ENCODE measurements at regions not wholly inside any gene's neighbourhood (a gene's known extent, or its start where the extent isn't known, plus 50 kb on each side); places are given as distances from the start of the nearest gene placed in this dataset.

DNA sequence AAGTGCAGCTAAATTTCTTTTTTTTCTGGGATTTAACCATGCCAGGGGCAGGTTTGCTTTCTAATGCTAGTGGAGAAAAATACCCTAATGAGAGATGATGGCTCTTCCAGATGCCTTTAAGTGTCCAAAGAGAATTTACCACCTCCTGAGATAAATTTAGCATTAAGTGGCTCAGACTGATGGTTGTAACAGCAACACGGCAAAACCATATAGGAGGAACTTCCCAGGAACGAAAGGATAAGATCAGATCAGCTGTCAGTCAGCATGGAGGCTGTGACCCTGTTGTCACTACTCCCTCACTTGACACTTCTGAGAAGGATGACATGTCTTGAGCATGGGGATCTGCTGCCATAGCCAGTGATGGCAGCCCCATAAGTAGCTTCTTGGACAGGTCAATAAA, 860.0 kb downstream of the QKI start:
- H3K4me3 ChIP-seq (replicated peaks; ENCODE audit: low read depth, low read length): no peak overlapping the region
- TF ChIP-seq, protein P1, sequence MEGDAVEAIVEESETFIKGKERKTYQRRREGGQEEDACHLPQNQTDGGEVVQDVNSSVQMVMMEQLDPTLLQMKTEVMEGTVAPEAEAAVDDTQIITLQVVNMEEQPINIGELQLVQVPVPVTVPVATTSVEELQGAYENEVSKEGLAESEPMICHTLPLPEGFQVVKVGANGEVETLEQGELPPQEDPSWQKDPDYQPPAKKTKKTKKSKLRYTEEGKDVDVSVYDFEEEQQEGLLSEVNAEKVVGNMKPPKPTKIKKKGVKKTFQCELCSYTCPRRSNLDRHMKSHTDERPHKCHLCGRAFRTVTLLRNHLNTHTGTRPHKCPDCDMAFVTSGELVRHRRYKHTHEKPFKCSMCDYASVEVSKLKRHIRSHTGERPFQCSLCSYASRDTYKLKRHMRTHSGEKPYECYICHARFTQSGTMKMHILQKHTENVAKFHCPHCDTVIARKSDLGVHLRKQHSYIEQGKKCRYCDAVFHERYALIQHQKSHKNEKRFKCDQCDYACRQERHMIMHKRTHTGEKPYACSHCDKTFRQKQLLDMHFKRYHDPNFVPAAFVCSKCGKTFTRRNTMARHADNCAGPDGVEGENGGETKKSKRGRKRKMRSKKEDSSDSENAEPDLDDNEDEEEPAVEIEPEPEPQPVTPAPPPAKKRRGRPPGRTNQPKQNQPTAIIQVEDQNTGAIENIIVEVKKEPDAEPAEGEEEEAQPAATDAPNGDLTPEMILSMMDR (IDR thresholded peaks at IDR 0.05; ENCODE audit: low read length, missing control alignments): no peak
- no peak for DNase-seq (ENCODE audit: low read depth)

DNA sequence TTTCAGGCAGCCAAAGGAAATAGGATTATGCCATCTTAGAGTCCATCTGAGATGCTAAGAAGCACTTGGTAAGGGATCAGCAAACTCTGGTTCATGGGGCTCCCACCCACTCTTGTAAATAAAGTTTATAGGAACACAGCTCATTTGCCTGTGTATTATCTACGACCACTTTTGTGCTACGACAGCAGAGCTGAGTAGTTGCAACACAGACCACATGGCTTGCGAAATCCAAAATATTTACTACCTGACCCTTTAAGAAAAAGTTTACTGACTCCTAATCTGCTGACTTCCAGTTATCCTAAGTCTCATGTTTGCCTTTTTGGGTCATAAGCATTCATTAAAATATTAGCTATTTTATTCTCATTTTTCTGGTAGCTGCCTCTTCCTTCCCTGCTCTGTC, 859.0 kb downstream of the QKI start:
- H3K4me3 ChIP-seq (replicated peaks; ENCODE audit: low read depth, low read length): no peak overlapping the region
- DNase-seq (ENCODE audit: low read depth): peak; percentile 25
- TF ChIP-seq, protein P1 (IDR thresholded peaks at IDR 0.05; ENCODE audit: low read length, missing control alignments): no peak

DNA sequence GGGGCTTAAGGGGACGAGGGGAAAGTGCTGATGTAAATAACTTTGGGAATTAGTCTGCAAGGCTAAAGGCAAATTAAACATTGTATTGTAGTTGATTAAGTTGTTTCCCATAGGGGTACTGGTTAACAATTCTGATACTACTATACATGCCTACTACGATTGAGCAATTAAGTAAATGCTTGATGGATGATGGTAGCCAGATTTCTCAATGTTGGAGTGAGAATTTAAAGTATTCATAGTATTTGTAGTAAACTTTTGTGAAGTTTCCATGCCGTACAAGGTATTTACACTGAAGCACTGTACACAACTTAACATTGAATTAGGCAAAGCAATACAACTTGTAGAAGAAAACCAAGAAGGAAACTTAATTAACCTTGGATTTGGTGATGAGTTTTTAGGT, 852.3 kb downstream of the QKI start:
- TF ChIP-seq, protein P1 (IDR thresholded peaks at IDR 0.05; ENCODE audit: low read length, missing control alignments): no peak
- H3K4me3 ChIP-seq (replicated peaks; ENCODE audit: low read depth, low read length): no peak overlapping the region
- DNase-seq (ENCODE audit: low read depth): no peak

DNA sequence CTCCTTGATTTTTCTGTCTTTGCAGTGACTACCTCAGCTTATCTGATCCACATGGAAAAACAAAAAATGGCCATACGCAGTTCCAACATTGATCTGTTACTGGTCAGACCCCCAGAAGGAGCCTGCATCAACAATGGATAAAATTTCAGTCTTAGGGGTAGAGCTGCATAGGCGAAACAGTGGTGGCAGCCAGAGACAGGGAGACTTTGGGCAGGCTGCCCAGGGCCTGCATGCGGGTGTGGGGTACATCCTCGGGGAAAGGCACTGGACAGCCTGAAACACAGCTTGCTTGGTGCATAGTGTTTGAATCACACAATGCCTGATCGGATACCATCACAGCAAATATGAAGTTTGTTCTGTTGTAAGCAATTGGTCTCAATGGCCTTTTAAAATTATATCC, 847.8 kb downstream of the QKI start:
- TF ChIP-seq, protein P1 (IDR thresholded peaks at IDR 0.05; ENCODE audit: low read length, missing control alignments): no peak

DNA sequence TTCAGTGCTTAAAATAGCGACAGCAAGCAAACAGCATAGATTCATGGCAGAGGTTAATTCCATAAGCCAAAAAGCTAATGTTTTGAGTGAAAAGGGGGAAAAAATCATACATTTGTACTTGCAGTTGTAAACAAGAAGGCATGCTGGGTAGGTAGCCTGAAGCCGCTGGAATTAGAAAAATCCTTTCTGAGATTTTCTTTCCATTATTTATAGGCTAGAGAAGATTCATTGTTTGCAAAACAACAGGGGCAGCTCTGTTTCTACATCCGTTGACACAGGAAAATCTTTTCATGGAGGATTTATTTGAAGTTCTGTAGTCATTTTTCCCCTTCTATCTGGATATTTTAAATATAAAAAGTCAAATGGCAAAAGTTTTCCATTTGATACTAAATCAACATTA, 843.9 kb downstream of the QKI start:
- no peak for DNase-seq (ENCODE audit: low read depth)
- TF ChIP-seq, protein P1 (IDR thresholded peaks at IDR 0.05; ENCODE audit: low read length, missing control alignments): no peak
- H3K4me3 ChIP-seq (replicated peaks; ENCODE audit: low read depth, low read length): no peak overlapping the region

More for the DNA sequence above, 847.8 kb downstream of the QKI start:
- no peak overlapping the region for H3K4me3 ChIP-seq (replicated peaks; ENCODE audit: low read depth, low read length)
- DNase-seq (ENCODE audit: low read depth): no peak

DNA sequence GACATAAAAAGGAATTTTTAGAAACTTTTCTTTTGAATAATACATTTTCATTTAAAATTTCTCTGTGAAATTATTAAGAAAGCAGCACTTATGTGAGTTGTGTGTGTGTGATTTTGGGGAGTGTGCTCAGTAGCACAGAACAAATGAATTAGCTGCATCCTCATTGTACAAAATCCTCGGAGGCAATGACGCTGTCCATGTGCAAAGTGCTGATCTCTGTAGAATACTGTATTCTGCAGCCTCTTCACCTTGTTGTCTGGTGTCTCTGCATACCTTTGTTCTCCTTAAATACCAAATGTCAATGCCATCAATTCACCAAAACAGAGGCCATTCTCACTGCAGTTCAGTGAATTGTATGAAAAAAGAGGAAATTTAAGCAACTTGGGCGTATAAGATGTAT, 838.4 kb downstream of the QKI start:
- no peak overlapping the region for H3K4me3 ChIP-seq (replicated peaks; ENCODE audit: low read depth, low read length)
- peak; percentile 5 for DNase-seq (ENCODE audit: low read depth)
- TF ChIP-seq, protein P1 (IDR thresholded peaks at IDR 0.05; ENCODE audit: low read length, missing control alignments): no peak

DNA sequence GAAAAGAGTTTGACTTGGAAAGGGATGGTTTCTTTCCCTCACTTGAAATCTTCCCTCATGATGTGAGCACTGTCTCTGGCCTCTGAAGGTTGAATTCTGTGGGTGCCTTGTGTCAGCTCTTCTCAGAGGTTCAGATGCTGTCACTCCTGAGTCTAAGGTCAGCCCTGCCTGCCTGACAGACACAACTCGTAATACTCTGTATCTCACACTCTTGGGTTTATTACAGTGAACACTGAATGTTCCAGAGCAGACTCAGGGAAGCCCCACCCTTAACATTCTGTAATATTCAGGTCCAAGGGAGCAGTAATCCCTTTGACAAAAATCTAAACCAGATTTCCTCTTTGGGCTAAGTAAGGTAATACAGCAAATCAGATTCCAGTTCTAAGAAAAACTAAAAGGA, 837.8 kb downstream of the QKI start:
- DNase-seq (ENCODE audit: low read depth): no peak
- H3K4me3 ChIP-seq (replicated peaks; ENCODE audit: low read depth, low read length): no peak overlapping the region
- TF ChIP-seq, protein P1 (IDR thresholded peaks at IDR 0.05; ENCODE audit: low read length, missing control alignments): no peak
